ENCODE measurements at regions not wholly inside any gene's neighbourhood (a gene's known extent, or its start where the extent isn't known, plus 50 kb on each side); places are given as distances from the start of the nearest gene placed in this dataset.

GRCh38 chr6:6758546-6758914, 170.0 kb downstream of the LY86 start:
- Histone ChIP-seq H3K4me3 (ENCODE audit: low read depth in 2 of 2, low read length in 1 of 2) (no peak overlapping the region), H3K9me3 (no peaks in the 10 kb centered on the region), H3K27ac (ENCODE audit: low read depth in 2 of 2, low read length in 1 of 2) (no peak overlapping the region), H3K9ac (no peak overlapping the region), H2AFZ (ENCODE audit: low read depth) (no peak overlapping the region), H3K36me3 (replicated peaks in 1 of 2; ENCODE audit: control insufficient read depth in 1 of 2, insufficient read depth in 2 of 2, low read length in 1 of 2) (no peaks in the 10 kb centered on the region), H3K4me2 (no peak overlapping the region), H3K4me1 (ENCODE audit: control insufficient read depth in 1 of 2, insufficient read depth in 2 of 2, low read depth in 1 of 2, low read length in 1 of 2) (no peaks in the 10 kb centered on the region), H3K79me2 (ENCODE audit: insufficient read depth) (no peaks in the 10 kb centered on the region), H4K20me1 (ENCODE audit: insufficient read depth) (no peaks in the 10 kb centered on the region), H3K9me2 (no peaks in the 10 kb centered on the region), H3F3A (replicated peaks; ENCODE audit: insufficient read depth) (no peaks in the 10 kb centered on the region), H3K27me3 (ENCODE audit: insufficient read depth) (no peaks in the 10 kb centered on the region)
- ChIA-PET POLR2A (no interaction called here), CTCF (interaction anchor here (0.6 to 1.4 kb wide), 7 partner anchors 10 to 484 kb away, joined by 3 to 7 read pairs (median 3); no protein-coding TSS in a partner anchor)
- no peak for DNase-seq
- TF ChIP-seq RAD21 (IDR thresholded peaks at IDR 0.05; ENCODE audit: low read length) (no peak), NFIC (IDR thresholded peaks at IDR 0.05; ENCODE audit: borderline replicate concordance) (no peak), EZH2phosphoT487 (IDR thresholded peaks at IDR 0.05; ENCODE audit: borderline replicate concordance, low read depth) (no peak), FOXM1 (IDR thresholded peaks at IDR 0.05; ENCODE audit: low read depth) (no peak), GABPA (IDR thresholded peaks at IDR 0.05; ENCODE audit: low read depth) (no peak), GATA2 (CRISPR knock-in tag; IDR thresholded peaks at IDR 0.05) (no peak), CTCF (IDR thresholded peaks at IDR 0.05) (no peak), NRF1 (IDR thresholded peaks at IDR 0.05; ENCODE audit: low read depth, low read length) (no peak), FOXJ3 (CRISPR knock-in tag; IDR thresholded peaks at IDR 0.05) (no peak), REST (IDR thresholded peaks at IDR 0.05; ENCODE audit: low read depth, low read length) (no peak), IRF3 (IDR thresholded peaks at IDR 0.05; ENCODE audit: low read depth, low read length) (no peak), TEAD4 (IDR thresholded peaks at IDR 0.05; ENCODE audit: borderline replicate concordance, insufficient read depth) (no peak), YY1 (IDR thresholded peaks at IDR 0.05; ENCODE audit: low read depth) (no peak), EP300 (IDR thresholded peaks at IDR 0.05; ENCODE audit: borderline replicate concordance in 1 of 2, low read depth in 1 of 2, low read length in 1 of 2) (no peak)
- TF ChIP-seq, protein P1, sequence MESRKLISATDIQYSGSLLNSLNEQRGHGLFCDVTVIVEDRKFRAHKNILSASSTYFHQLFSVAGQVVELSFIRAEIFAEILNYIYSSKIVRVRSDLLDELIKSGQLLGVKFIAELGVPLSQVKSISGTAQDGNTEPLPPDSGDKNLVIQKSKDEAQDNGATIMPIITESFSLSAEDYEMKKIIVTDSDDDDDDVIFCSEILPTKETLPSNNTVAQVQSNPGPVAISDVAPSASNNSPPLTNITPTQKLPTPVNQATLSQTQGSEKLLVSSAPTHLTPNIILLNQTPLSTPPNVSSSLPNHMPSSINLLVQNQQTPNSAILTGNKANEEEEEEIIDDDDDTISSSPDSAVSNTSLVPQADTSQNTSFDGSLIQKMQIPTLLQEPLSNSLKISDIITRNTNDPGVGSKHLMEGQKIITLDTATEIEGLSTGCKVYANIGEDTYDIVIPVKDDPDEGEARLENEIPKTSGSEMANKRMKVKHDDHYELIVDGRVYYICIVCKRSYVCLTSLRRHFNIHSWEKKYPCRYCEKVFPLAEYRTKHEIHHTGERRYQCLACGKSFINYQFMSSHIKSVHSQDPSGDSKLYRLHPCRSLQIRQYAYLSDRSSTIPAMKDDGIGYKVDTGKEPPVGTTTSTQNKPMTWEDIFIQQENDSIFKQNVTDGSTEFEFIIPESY (IDR thresholded peaks at IDR 0.05; ENCODE audit: borderline replicate concordance, low read depth), result no peak
- WGBS (ENCODE audit: low lambda C conversion rate), result 35% methylated on average over 3 of the region's 3 CpGs

All from SK-N-SH (cell line).